ENCODE measurements at regions not wholly inside any gene's neighbourhood (a gene's known extent, or its start where the extent isn't known, plus 50 kb on each side); places are given as distances from the start of the nearest gene placed in this dataset.

DNA sequence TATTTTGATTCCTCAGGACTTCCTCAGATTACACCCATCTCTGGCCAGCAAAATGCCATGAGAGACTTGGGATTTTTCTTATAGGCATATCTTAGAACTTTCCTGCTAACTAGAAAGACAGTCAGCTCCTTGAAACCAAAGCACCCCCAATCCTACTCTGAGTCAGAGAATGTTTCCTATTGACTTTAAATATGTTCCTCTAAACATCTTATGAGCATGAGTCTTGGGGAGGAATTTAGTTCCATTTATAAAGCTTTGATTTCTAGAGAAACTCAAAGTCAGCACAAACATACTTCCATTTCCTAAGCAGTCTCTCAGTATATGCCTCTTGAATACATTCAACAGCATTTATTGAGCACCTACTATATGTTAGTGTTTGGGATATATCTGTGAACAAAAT, 128.5 kb downstream of the INHBA start:
- TF ChIP-seq, protein P1, sequence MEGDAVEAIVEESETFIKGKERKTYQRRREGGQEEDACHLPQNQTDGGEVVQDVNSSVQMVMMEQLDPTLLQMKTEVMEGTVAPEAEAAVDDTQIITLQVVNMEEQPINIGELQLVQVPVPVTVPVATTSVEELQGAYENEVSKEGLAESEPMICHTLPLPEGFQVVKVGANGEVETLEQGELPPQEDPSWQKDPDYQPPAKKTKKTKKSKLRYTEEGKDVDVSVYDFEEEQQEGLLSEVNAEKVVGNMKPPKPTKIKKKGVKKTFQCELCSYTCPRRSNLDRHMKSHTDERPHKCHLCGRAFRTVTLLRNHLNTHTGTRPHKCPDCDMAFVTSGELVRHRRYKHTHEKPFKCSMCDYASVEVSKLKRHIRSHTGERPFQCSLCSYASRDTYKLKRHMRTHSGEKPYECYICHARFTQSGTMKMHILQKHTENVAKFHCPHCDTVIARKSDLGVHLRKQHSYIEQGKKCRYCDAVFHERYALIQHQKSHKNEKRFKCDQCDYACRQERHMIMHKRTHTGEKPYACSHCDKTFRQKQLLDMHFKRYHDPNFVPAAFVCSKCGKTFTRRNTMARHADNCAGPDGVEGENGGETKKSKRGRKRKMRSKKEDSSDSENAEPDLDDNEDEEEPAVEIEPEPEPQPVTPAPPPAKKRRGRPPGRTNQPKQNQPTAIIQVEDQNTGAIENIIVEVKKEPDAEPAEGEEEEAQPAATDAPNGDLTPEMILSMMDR (conservative IDR thresholded peaks at IDR 0.05; ENCODE audit: low read length), result no peak
- no peak for TF ChIP-seq EZH2phosphoT487 (IDR thresholded peaks at IDR 0.05; ENCODE audit: borderline replicate concordance, low read depth, low read length)
